Progenitor cell of endocrine pancreas (in vitro differentiated cells): ENCODE measurements at regions not wholly inside any gene's neighbourhood (a gene's known extent, or its start where the extent isn't known, plus 50 kb on each side); places are given as distances from the start of the nearest gene placed in this dataset.

Source experiments
- DNase-seq: peaks from one replicate; pipeline ENCODE4 v3.0.0; 2021; ENCODE audit warnings: low spot score; ENCODE audit not compliant: unreplicated experiment
- H3K27ac Mint-ChIP-seq: 2 replicates; pipeline ENCODE4 v1.8.0; 2021; ENCODE audit warnings: mild to moderate bottlenecking, moderate library complexity, mixed read lengths
- H3K27me3 Mint-ChIP-seq: 2 replicates; pipeline ENCODE4 v1.8.0; 2021; ENCODE audit warnings: mixed read lengths
- H3K36me3 Mint-ChIP-seq: 2 replicates; pipeline ENCODE4 v1.8.0; 2022; ENCODE audit warnings: mixed read lengths; ENCODE audit not compliant: insufficient read depth
- H3K4me1 Mint-ChIP-seq: 2 replicates; pipeline ENCODE4 v1.8.0; 2021; ENCODE audit warnings: low read depth, mixed read lengths
- H3K4me3 Mint-ChIP-seq: 2 replicates; pipeline ENCODE4 v1.8.0; 2021; ENCODE audit warnings: low read depth, mild to moderate bottlenecking, moderate library complexity, mixed read lengths
- H3K9me3 Mint-ChIP-seq: 2 replicates; pipeline ENCODE4 v1.8.0; 2021; ENCODE audit warnings: low read depth, mixed read lengths
- TF ChIP-seq, protein P1 (sequence below): fragments of 200-600 bp; sonication (generic); IDR thresholded peaks from one replicate; pipeline ENCODE4 v1.5.0; 2021; ENCODE audit warnings: antibody characterized with exemption, mild to moderate bottlenecking; ENCODE audit not compliant: unreplicated experiment

- DNase-seq: no peak
These were observed 1917.3 kb downstream of the C4orf33 start for GRCh38 chr4:131013226-131013625.

GRCh38 chr4:131026771-131027170, 1930.8 kb downstream of the C4orf33 start:
- no peak for DNase-seq
- no peak overlapping the region for H3K27ac Mint-ChIP-seq
- no peak overlapping the region for H3K4me3 Mint-ChIP-seq
- TF ChIP-seq, protein P1, sequence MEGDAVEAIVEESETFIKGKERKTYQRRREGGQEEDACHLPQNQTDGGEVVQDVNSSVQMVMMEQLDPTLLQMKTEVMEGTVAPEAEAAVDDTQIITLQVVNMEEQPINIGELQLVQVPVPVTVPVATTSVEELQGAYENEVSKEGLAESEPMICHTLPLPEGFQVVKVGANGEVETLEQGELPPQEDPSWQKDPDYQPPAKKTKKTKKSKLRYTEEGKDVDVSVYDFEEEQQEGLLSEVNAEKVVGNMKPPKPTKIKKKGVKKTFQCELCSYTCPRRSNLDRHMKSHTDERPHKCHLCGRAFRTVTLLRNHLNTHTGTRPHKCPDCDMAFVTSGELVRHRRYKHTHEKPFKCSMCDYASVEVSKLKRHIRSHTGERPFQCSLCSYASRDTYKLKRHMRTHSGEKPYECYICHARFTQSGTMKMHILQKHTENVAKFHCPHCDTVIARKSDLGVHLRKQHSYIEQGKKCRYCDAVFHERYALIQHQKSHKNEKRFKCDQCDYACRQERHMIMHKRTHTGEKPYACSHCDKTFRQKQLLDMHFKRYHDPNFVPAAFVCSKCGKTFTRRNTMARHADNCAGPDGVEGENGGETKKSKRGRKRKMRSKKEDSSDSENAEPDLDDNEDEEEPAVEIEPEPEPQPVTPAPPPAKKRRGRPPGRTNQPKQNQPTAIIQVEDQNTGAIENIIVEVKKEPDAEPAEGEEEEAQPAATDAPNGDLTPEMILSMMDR: no peak
- no peaks in the 10 kb centered on the region for H3K27me3 Mint-ChIP-seq
- H3K4me1 Mint-ChIP-seq: no peaks in the 10 kb centered on the region
- no peaks in the 10 kb centered on the region for H3K36me3 Mint-ChIP-seq
- H3K9me3 Mint-ChIP-seq: peaks cover under 1% of the 10 kb centered on the region

More at GRCh38 chr4:131013226-131013625, 1917.3 kb downstream of the C4orf33 start:
- Mint-ChIP-seq H3K4me1 (peaks cover 5% of the 10 kb centered on the region), H3K27ac (no peak overlapping the region), H3K36me3 (no peaks in the 10 kb centered on the region), H3K9me3 (no peaks in the 10 kb centered on the region), H3K27me3 (no peaks in the 10 kb centered on the region), H3K4me3 (no peak overlapping the region)
- TF ChIP-seq, protein P1: no peak

DNA sequence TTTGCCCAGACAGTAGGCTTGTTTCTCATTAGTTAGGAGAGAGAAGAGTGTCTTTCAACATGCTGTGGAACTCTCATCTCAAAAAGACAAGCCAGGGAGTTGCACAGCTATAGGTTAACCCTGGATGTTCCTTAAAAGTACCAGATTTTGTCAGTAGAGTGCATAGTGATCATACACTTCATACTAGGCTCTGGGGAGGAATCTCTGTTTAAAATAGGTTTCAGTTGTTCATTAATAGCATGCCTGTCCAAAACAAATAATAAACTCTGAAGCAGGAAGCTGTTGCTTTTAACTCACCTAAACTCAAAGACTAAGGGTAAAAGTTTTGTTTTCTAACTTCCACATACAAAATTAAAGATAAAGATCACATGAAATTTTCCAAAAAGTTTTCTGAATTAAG, 1948.4 kb downstream of the C4orf33 start:
- Mint-ChIP-seq H3K4me3 (no peak overlapping the region), H3K9me3 (no peaks in the 10 kb centered on the region), H3K36me3 (no peaks in the 10 kb centered on the region), H3K27me3 (no peaks in the 10 kb centered on the region), H3K4me1 (no peaks in the 10 kb centered on the region), H3K27ac (no peak overlapping the region)
- TF ChIP-seq, protein P1: no peak
- no peak for DNase-seq

- no peaks in the 10 kb centered on the region for H3K4me1 Mint-ChIP-seq
These were observed 1950.9 kb downstream of the C4orf33 start for GRCh38 chr4:131046821-131047220.

DNA sequence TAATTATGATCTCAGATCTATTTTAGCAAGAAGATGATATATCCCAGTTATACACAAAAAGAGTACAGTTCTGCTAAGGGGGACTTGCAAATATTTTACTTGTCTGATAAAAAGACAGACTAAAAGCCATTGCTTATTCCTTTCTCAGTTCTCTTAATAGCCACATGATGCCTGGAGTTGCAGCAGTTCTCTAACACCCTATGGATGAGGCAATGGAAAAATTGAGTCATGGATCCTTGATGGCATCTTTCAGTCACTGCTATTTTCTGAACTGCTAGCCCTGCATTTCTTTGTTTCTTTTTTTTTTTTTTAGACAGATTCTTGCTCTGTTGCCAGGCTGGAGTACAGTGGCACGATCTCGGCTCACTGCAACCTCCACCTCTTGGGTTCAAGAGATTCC, 1956.7 kb downstream of the C4orf33 start:
- no peaks in the 10 kb centered on the region for H3K27me3 Mint-ChIP-seq
- no peak overlapping the region for H3K27ac Mint-ChIP-seq
- no peaks in the 10 kb centered on the region for H3K4me1 Mint-ChIP-seq
- TF ChIP-seq, protein P1: no peak
- DNase-seq: no peak
- H3K9me3 Mint-ChIP-seq: peaks cover 4% of the 10 kb centered on the region
- no peak overlapping the region for H3K4me3 Mint-ChIP-seq
- H3K36me3 Mint-ChIP-seq: no peaks in the 10 kb centered on the region

More at GRCh38 chr4:131046821-131047220, 1950.9 kb downstream of the C4orf33 start:
- no peak for DNase-seq
- no peaks in the 10 kb centered on the region for H3K9me3 Mint-ChIP-seq
- H3K27ac Mint-ChIP-seq: no peak overlapping the region
- TF ChIP-seq, protein P1: no peak
- no peaks in the 10 kb centered on the region for H3K27me3 Mint-ChIP-seq
- no peaks in the 10 kb centered on the region for H3K36me3 Mint-ChIP-seq
- H3K4me3 Mint-ChIP-seq: no peak overlapping the region
